GM23248 (cell line): ENCODE measurements at regions not wholly inside any gene's neighbourhood (a gene's known extent, or its start where the extent isn't known, plus 50 kb on each side); places are given as distances from the start of the nearest gene placed in this dataset.

Experiments used
- EZH2 ChIP-seq: fragments of 200-600 bp; sonication (generic); IDR thresholded peaks from 2 replicates; pipeline ENCODE4 v1.6.1; 2018; ENCODE audit warnings: antibody characterized with exemption, mild to moderate bottlenecking; ENCODE audit not compliant: insufficient read depth, poor library complexity, severe bottlenecking
- EZH2phosphoT487 ChIP-seq: fragments of 200-600 bp; sonication (generic); IDR thresholded peaks from 2 replicates; pipeline ENCODE4 v1.6.1; 2018; ENCODE audit warnings: antibody characterized with exemption, moderate library complexity, mild to moderate bottlenecking, low read depth; ENCODE audit not compliant: insufficient read depth

GRCh38 chr17:6019959-6020358, 50.2 kb upstream of the WSCD1 start:
- TF ChIP-seq EZH2 = no peak
- no peak for TF ChIP-seq EZH2phosphoT487
